ENCODE measurements at regions not wholly inside any gene's neighbourhood (a gene's known extent, or its start where the extent isn't known, plus 50 kb on each side); places are given as distances from the start of the nearest gene placed in this dataset.

DNA sequence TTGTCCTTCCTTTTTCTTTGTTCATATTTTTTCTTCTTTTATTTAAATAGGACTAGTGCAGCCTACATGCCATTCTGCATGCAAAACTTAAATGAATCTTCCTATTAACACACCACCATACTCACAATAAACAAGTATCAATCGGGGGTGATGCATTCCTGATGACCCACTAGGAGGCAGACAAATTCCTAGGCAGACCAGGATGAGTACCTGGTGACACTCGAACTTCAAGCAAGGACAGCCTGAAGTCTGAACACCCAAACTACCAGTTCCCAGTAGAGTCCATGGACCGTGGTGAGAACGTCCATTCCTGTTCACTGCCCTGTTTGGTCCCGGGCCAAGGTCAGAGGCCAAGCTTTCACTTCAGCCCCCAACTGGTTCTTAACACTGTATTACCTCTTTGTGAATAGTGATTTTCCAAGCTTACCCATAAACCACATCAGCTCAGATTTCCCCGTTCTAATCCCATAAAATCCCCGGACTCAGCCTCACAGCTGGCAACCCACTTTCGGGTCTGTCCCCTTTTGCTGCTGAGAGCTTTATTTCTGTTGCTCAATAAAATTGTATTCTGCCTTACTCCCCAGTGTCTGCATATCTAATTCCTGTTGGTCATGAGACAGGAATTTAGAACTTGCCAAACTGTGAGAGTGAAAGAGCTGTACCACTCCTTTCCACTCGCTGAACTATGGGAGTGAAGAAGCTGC is 1286.6 kb downstream of the FSTL5 start:
- no peak for DNase-seq

DNA sequence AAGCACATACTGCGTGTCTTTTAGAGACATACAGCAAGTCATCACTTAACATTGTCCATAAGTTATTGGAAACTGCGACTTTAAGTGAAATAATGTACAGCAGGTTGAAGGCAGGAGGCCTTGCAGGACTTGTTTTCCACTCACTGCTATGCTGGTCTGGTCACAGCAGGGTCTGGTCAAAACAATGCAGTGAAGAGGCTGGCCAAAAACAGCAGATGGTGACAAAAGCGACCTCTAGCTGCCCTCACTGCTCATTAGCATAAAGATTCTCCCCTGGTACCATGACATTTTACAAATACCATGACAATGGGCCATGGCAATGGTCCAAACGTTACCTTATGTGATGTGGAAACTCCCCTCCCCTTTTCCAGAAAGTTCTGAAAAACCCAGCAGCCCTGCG is 1283.6 kb downstream of the FSTL5 start:
- no peak for DNase-seq

DNA sequence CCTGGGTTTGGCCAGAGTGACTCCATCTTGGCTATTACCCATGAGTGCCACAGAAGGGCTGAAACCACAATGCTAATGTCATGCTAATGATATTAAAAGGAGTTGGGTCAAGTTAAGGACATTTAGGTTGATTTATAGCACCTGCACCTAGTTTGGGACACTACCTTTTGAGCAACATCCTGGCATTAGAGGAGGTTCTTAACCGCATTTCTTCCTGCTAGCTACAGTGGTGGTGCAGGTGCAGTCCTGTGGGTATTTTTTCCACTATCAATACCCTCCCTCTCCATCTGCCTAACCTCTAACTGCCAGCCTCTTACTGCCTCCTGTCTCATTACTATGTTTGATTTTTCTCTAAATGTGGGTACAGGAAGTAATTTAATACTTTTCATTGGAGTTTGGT is 1276.1 kb downstream of the FSTL5 start:
- DNase-seq, result no peak

DNA sequence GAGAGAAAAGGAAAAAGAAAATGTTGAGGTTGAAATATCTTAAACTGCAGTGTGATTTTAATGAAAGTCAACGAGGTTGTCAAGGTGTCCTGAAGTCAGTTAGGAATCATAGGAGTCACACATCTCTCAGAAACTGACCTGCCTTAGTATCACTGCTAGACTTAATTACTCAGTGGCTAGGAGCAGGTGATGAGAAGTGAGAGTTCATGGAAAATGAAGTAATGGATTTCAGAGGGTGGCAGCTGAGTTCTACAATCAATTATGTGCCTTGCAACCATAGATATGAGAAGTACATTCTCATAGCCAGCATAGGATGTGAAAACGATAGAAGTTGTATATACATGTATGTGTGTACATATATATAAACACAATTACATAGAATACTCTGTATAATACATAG is 1269.7 kb downstream of the FSTL5 start:
- no peak for DNase-seq

DNA sequence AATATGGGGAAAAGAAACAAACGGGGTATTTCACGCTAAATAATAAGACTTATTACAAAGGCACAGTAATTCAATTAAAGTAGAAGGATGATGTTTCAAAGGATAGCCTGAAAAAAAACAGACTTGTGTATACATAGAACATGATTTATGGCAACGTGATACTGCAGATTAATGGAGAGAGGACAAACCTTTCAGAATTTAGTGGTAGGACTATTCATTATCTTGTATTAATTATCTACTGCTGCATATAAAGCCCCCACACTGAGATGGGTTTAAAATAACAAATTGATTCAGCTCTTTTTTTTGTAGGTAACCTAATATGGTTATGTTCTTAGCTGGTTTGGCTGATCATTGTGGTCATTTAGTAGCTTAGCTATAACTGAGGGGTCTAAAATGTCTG is 1269.0 kb downstream of the FSTL5 start:
- DNase-seq, result no peak

DNA sequence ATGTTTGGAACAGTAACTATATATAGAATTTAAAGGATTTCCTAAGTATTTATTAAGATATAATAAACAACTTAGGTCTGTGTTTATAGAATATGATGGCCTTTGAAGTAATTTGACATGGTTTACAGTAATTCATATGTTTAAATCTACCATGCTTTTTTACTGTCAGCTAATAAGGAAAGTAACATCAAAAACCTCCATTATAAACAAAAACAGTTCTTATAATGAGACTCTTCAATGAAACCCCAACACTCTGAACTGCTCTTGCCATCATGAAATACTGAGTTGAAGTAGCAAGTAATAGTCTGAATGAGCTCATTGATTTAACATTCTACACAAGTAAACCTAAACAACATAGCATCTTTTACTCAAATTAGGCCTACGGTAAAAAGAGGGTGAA is 1236.5 kb downstream of the FSTL5 start:
- no peak for DNase-seq

DNA sequence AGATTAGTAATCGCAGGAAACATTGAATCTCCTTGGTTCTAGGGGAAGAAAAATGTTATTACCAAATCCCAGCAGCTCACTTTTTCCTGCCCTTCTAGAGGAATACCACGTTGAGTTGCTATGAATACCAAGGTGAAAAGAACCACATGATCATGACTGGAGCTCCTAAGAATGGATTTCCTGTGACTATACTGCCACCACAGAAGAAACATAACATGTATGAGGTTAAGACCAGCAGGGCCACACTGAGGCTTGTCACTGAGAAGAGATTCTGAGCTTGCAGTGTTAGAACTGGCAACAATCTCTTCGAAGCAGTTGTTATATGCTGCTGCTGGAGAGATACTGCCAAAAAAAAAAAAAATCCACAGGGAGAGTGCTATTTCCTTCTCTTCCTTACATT is 1235.3 kb downstream of the FSTL5 start:
- DNase-seq, result no peak

DNA sequence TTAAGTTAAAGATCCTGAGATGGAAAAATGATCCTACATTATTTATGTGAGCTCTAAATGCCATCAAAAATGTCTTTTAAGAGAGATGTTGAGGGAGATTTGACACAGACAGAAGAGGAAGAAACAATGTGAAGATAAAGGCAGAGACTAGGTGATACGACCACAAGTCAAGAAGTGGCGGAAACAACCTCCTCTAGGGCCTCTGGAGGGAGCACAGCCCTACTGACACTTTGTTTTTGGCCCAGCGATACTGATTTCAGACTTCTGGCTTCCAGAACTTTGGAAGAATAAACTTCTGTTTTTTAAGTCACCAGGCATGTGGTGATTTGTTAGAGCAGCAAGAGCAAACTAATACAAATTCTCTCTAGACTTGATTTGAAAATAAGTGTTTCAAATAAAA is 1216.1 kb downstream of the FSTL5 start:
- DNase-seq, result no peak

DNA sequence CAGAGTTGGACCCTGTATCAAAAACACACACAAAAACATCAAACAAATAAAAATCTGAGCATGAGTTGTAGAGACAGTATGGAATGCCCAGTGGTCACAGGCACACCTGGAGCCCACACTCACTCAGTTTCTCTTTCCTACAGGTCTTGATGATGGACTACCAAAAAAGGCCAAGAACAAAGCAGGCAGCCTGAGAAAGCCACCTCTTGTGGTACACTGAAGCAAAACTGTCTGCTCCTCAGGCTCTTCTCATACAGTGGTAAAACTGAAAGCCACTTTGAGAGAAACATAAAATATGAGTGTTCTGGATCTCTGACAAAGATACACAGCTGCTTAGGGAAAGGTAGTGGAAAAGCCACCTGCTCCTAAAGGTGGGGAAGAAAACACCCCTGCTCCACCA is 1206.9 kb downstream of the FSTL5 start:
- DNase-seq, result no peak

DNA sequence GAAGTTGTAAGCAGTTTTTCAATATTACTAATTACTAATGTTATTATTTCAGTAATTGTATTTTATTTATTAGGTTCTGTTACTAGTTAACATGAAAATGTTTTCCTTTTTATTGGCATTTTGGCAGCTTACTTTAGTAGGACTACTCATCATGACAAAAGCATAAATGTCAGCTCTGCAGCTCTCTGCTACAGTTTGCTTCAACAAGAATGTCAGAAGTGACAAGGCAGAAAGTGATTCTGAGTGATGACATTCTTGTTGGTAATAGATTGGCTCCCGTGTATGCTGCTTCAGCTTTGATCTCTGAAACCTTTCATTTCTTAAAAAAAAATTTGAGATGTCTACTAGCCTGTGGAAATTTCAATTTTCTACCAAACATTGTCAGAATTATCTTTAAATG is 1193.9 kb downstream of the FSTL5 start:
- no peak for DNase-seq

DNA sequence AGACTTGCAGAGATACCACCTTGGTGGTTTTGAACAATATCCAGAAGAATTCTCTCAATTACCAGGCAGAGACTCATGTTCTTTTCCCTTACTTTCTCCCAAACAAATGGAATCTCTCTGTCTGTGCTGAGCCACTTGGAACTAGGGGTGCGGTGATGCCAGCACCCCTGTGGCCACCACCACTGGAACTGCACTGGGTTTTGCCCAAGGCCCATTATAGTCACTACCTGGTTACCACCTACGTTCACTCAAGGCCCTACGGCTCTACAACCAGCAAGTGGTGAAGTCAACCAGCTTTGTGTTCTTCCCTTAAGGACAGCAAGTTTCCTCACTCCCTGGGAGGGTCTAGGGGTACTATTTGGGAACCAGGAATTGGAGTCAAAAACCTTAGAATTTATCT is 1183.7 kb downstream of the FSTL5 start:
- DNase-seq, result no peak

DNA sequence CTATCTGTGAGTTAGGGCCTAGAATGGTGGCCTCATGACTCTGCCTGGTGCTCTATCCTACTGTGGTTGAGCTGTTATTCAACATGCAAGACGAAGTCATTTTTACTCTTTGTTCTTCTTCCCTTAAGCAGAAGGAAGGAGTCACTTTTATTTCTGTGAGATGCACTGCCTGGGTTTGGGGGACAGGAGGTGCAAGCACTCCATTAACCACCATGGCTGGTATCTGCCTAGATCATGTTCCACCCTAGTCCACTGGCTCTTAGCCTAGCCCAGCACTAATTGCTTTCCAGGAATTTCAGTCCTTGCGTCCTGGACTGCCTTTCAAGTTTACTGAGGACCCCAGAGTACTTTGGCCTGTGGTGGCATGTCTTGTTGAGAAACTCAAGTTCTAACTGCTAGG is 1182.7 kb downstream of the FSTL5 start:
- no peak for DNase-seq

DNA sequence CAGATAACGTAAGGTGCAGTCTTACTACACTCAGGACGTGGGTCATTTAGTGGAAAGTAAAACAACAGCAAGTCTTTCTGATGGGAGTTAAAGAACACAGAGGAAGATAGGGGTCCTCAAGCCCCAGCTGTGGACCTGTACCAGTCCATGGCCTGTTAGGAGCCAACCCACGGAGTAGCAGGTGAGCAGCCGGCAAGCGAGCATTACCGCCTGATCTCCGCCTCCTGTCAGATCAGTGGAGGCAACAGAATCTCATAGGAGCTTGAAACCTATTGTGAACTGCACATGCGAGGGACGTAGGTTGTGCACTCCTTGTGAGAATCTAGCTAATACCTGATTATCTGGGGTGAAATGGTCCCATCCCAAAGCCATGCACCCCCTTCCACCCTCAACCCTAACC is 1180.8 kb downstream of the FSTL5 start:
- DNase-seq, result no peak

DNA sequence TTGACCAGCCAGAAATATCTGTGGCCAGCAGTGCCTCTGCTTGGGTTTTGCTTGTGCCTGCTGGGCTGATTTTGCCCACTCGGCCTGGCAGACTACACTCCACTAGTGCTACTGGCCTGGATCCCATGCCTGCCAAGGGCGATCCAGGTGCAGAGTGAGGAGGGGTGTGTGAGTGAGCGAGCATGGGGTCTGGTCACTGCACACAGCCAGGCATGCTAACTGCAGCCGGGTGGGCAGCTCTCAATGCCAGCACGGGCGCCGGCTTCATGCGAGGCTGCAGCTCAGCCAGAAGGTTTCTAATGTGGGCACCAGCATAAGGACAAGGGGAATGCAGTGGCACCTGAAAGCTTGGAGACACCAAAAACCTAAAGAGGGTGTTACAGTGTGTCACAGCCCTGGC is 1161.4 kb downstream of the FSTL5 start:
- no peak for DNase-seq

DNA sequence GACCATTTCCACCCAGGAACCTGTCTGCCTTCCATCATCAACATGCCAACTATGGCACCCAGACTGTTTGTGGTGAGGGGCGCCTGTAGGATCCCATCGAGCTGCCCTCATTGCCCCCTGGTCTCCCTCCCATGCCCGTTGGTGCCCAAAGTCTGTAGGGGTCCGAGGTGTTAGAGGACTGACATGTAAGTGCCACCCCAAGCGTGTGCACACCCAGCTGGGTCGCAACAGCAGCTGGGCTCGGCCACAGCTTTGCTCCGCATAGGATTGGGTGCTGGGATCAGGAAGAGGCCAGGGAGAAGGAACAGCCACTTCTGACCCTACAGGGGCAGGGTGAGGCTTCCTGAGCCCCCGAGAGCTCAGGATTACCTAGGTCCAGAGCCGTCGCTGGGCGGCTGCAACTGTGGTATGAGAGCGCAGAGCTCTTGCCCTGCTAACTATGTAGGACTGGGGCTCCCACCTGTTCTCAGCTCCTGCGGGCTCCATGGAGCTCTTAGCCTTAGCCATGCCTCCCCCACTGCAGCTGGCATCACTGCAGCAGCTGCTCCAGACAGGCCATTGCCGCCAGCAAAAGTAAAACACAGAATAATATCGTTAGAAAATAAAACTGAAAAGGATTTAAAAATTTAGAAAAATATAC is 1160.3 kb downstream of the FSTL5 start:
- no peak for DNase-seq

DNA sequence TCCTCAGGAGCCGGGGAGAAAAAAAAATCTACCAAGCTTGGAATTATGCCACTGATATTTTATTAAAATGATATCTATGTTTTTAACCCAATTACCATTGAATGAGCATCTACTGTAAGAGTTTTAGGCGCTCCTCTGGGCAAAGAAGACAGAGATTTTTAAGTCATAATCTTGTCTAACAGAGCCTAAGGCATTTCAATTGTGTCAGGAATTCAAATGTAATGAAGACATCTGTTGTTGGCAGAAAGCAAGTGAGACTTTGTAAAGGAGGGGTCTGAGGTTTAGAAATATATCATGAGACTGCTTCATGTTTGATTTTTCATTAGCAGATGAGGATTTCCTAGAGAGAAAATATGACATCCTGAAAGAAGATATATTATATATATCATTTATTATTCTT is 1158.1 kb downstream of the FSTL5 start:
- DNase-seq, result no peak

DNA sequence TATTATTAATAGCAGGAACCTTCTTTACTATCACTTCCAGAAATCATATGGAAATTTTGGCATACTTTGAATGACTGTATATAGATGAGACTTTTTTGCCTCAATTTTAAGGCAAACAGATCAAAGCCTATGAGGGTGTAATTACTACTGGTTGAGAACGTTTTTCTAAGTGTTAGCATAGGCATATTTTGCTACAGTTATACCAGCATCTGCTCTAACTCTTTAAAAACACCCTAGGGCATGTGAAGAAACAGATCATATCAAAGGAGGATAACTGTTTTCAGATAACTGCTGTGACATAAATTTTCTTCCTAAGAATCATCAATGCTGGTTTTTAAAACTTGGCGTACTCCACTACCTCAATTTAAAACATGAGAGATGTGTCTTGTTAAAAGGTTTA is 1155.3 kb downstream of the FSTL5 start:
- no peak for DNase-seq

DNA sequence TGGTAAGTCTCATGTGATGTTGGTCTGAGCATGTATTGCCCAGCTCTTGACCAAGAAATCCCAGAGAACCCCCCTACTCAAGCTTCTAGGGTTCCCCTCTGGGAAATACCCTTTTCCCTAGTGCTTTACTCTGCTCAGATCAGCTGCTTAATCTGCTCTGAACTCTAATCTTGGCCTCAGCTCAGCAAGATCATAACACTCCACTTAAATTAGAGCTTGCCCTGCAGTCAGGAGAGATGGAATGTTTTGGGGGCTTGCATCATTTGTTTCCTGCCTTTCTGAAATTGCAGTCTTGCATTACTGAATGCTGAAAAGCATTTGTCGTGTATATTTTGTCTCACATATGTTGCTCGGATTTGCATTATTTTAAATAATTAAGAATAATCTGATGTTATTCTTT is 1153.6 kb downstream of the FSTL5 start:
- no peak for DNase-seq
